ENCODE measurements at regions not wholly inside any gene's neighbourhood (a gene's known extent, or its start where the extent isn't known, plus 50 kb on each side); places are given as distances from the start of the nearest gene placed in this dataset.

GRCh38 chr10:100625816-100626215 lies 90.1 kb downstream of the HIF1AN start:
- Mint-ChIP-seq H3K9me3 (ENCODE audit: unreplicated experiment) (no peaks in the 10 kb centered on the region), H3K27ac (ENCODE audit: unreplicated experiment) (no peak overlapping the region), H3K4me1 (ENCODE audit: low read depth, unreplicated experiment) (no peaks in the 10 kb centered on the region), H3K4me3 (ENCODE audit: unreplicated experiment) (no peak overlapping the region), H3K36me3 (ENCODE audit: insufficient read depth, unreplicated experiment) (no peaks in the 10 kb centered on the region), H3K27me3 (ENCODE audit: insufficient read depth, unreplicated experiment) (peaks cover 12% of the 10 kb centered on the region)
- Histone ChIP-seq H3K4me3 (ENCODE audit: low read depth, low read length) (no peak overlapping the region), H3K4me1 (no peaks in the 10 kb centered on the region), H3K9me3 (no peaks in the 10 kb centered on the region), H3K36me3 (ENCODE audit: control insufficient read depth, insufficient read depth, low read length) (no peaks in the 10 kb centered on the region), H3K27me3 (replicated peaks; ENCODE audit: control insufficient read depth, insufficient read depth, low read length) (peaks cover 3% of the 10 kb centered on the region)
- ChIA-PET CTCF (no interaction called here), POLR2A (no interaction called here)
- no peak for TF ChIP-seq CTCF (IDR thresholded peaks at IDR 0.05; ENCODE audit: insufficient read depth in 1 of 2, low read depth in 1 of 2, low read length in 1 of 2, severe bottlenecking in 1 of 2, unreplicated experiment in 1 of 2)
- DNase-seq, result no peak
- no TSS peak for BruUV-seq (replicated peaks)
- intact Hi-C loops (cut with micrococcal nuclease; ENCODE audit: unreplicated experiment), result no loop called here

DNA sequence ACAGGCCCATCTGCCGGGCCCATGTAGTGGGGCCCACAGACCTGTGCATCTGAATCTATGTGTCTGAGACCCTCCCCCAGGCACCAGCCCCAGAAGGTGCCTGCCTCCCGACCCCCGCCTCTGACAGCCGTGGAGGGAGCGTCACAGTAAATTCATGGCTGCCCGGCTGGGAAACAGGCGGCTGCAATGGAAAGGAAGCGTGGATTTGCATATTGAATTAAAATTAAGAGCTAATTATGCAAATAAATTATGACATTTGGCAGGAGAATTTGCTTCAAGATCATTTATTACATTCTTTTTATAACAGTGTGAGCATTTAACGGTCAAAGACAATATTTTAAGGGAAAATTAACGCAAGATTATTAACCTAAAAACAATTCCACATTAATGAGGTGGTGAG lies 92.3 kb downstream of the HIF1AN start:
- H3K9me3 ChIP-seq, result no peaks in the 10 kb centered on the region
- Mint-ChIP-seq H3K4me1 (ENCODE audit: low read depth, unreplicated experiment) (no peaks in the 10 kb centered on the region), H3K36me3 (ENCODE audit: insufficient read depth, unreplicated experiment) (no peaks in the 10 kb centered on the region), H3K27ac (ENCODE audit: unreplicated experiment) (no peak overlapping the region), H3K9me3 (ENCODE audit: unreplicated experiment) (no peaks in the 10 kb centered on the region), H3K27me3 (ENCODE audit: insufficient read depth, unreplicated experiment) (peaks cover 6% of the 10 kb centered on the region), H3K4me3 (ENCODE audit: unreplicated experiment) (no peak overlapping the region)
- BruUV-seq (replicated peaks), result no TSS peak
- H3K4me3 ChIP-seq (ENCODE audit: low read depth, low read length), result no peak overlapping the region
- intact Hi-C loops (cut with micrococcal nuclease; ENCODE audit: unreplicated experiment), result no loop called here
- POLR2A ChIA-PET, result no interaction called here
- TF ChIP-seq CTCF (IDR thresholded peaks at IDR 0.05; ENCODE audit: insufficient read depth in 1 of 2, low read depth in 1 of 2, low read length in 1 of 2, severe bottlenecking in 1 of 2, unreplicated experiment in 1 of 2), result no peak
- H3K27me3 ChIP-seq (replicated peaks; ENCODE audit: control insufficient read depth, insufficient read depth, low read length), result peaks cover 1% of the 10 kb centered on the region
- DNase-seq, result no peak
- H3K36me3 ChIP-seq (ENCODE audit: control insufficient read depth, insufficient read depth, low read length), result no peaks in the 10 kb centered on the region
- no peaks in the 10 kb centered on the region for H3K4me1 ChIP-seq
- CTCF ChIA-PET, result no interaction called here

- Mint-ChIP-seq H3K9me3 (ENCODE audit: unreplicated experiment) (no peaks in the 10 kb centered on the region), H3K27ac (ENCODE audit: unreplicated experiment) (no peak overlapping the region), H3K27me3 (ENCODE audit: insufficient read depth, unreplicated experiment) (peaks cover 3% of the 10 kb centered on the region), H3K4me1 (ENCODE audit: low read depth, unreplicated experiment) (no peaks in the 10 kb centered on the region), H3K4me3 (ENCODE audit: unreplicated experiment) (no peak overlapping the region), H3K36me3 (ENCODE audit: insufficient read depth, unreplicated experiment) (no peaks in the 10 kb centered on the region)
- ChIA-PET POLR2A (no interaction called here), CTCF (no interaction called here)
- Histone ChIP-seq H3K4me1 (no peaks in the 10 kb centered on the region), H3K4me3 (ENCODE audit: low read depth, low read length) (no peak overlapping the region), H3K36me3 (ENCODE audit: control insufficient read depth, insufficient read depth, low read length) (no peaks in the 10 kb centered on the region), H3K27me3 (replicated peaks; ENCODE audit: control insufficient read depth, insufficient read depth, low read length) (no peaks in the 10 kb centered on the region; the same call in 1 of the 2 replicates), H3K9me3 (no peaks in the 10 kb centered on the region)
- TF ChIP-seq CTCF (IDR thresholded peaks at IDR 0.05; ENCODE audit: insufficient read depth in 1 of 2, low read depth in 1 of 2, low read length in 1 of 2, severe bottlenecking in 1 of 2, unreplicated experiment in 1 of 2), result no peak
- intact Hi-C loops (cut with micrococcal nuclease; ENCODE audit: unreplicated experiment), result no loop called here
- no peak for DNase-seq
- BruUV-seq (replicated peaks), result no TSS peak
These were observed 95.4 kb downstream of the HIF1AN start for GRCh38 chr10:100631192-100631591.

Data from Caco-2 (cell line).